Fibroblast of lung (primary cell): ENCODE measurements at regions not wholly inside any gene's neighbourhood (a gene's known extent, or its start where the extent isn't known, plus 50 kb on each side); places are given as distances from the start of the nearest gene placed in this dataset.

Experiments
- DNase-seq, 2 donors: peaks; one replicate each; pipeline versions ENCODE4 v3.0.0 to v3.0.0-alpha.2; 2010; ENCODE audit warnings: low read depth in 2 of 2
- H2AFZ ChIP-seq: 2 replicates; pipeline ENCODE4 v1.5.1; 2012; ENCODE audit warnings: low read length, control low read depth, inconsistent platforms
- H3K27ac ChIP-seq: 2 replicates; pipeline ENCODE4 v1.5.1; 2011; ENCODE audit warnings: low read length, control low read depth; ENCODE audit not compliant: insufficient read depth
- H3K27me3 ChIP-seq: 2 replicates; pipeline ENCODE4 v1.5.1; 2011; ENCODE audit warnings: mild to moderate bottlenecking, low read length; ENCODE audit not compliant: control insufficient read depth, insufficient read depth
- H3K36me3 ChIP-seq: 2 replicates; pipeline ENCODE4 v1.5.1; 2011; ENCODE audit warnings: low read length; ENCODE audit not compliant: control insufficient read depth, insufficient read depth
- H3K4me1 ChIP-seq: 2 replicates; pipeline ENCODE4 v1.5.1; 2011; ENCODE audit warnings: low read length; ENCODE audit not compliant: control insufficient read depth, insufficient read depth; ENCODE audit errors: extremely low read depth
- H3K4me2 ChIP-seq: 2 replicates; pipeline ENCODE4 v1.5.1; 2011; ENCODE audit warnings: low read length, control low read depth; ENCODE audit not compliant: insufficient read depth; ENCODE audit errors: extremely low read depth
- H3K4me3 ChIP-seq, 4 experiments: fragments of 200-600 bp in 1 of 4; sonication (generic) in 1 of 4; replicated peaks in 1 of 4; 2 replicates each; pipeline ENCODE4 v1.5.1; 2011 to 2016; ENCODE audit warnings: low read length in 4 of 4, low read depth in 3 of 4, mild to moderate bottlenecking in 3 of 4, control low read depth in 2 of 4, inconsistent platforms in 1 of 4, mixed read lengths in 1 of 4; ENCODE audit not compliant: insufficient read depth in 1 of 4; ENCODE audit errors: control extremely low read depth in 1 of 4
- H3K79me2 ChIP-seq: 2 replicates; pipeline ENCODE4 v1.5.1; 2012; ENCODE audit warnings: mild to moderate bottlenecking, low read length, inconsistent platforms; ENCODE audit not compliant: control insufficient read depth, insufficient read depth
- H3K9ac ChIP-seq: 2 replicates; pipeline ENCODE4 v1.5.1; 2011; ENCODE audit warnings: mild to moderate bottlenecking, low read length, control low read depth; ENCODE audit not compliant: insufficient read depth
- H3K9me3 ChIP-seq: 2 replicates; pipeline ENCODE4 v1.5.1; 2012; ENCODE audit warnings: low read depth, low read length; ENCODE audit not compliant: control insufficient read depth, insufficient read depth
- H4K20me1 ChIP-seq: 2 replicates; pipeline ENCODE4 v1.5.1; 2011; ENCODE audit warnings: low read length; ENCODE audit not compliant: control insufficient read depth, insufficient read depth; ENCODE audit errors: extremely low read depth
- CTCF ChIP-seq, 2 donors: IDR thresholded peaks in 1 of 2; conservative IDR thresholded peaks in 1 of 2; 1 replicate in 1 of 2; 2 replicates in 1 of 2; pipeline ENCODE4 v1.5.1; 2011 to 2012; ENCODE audit warnings: low read length in 2 of 2, control low read depth in 1 of 2, inconsistent platforms in 1 of 2, low read depth in 1 of 2, mild to moderate bottlenecking in 1 of 2
- EZH2 ChIP-seq: IDR thresholded peaks from 2 replicates; pipeline ENCODE4 v1.5.1; 2012; ENCODE audit warnings: low read length, control low read depth, mild to moderate bottlenecking; ENCODE audit errors: missing control alignments

GRCh38 chr2:237160271-237160919, 74.7 kb downstream of the COPS8 start:
- H3K27ac ChIP-seq = no peak overlapping the region
- H3K79me2 ChIP-seq = no peaks in the 10 kb centered on the region
- TF ChIP-seq EZH2 (no peak), CTCF (conservative IDR thresholded peaks at IDR 0.05 in 1 of 2, IDR thresholded peaks at IDR 0.05 in 1 of 2; ENCODE audit: low read depth in 1 of 2, low read length in 2 of 2) (no peak)
- H3K36me3 ChIP-seq = no peaks in the 10 kb centered on the region
- H3K9me3 ChIP-seq = no peaks in the 10 kb centered on the region
- no peak overlapping the region for H3K4me3 ChIP-seq
- no peak overlapping the region for H2AFZ ChIP-seq
- no peaks in the 10 kb centered on the region for H3K27me3 ChIP-seq
- no peaks in the 10 kb centered on the region for H4K20me1 ChIP-seq
- H3K9ac ChIP-seq = no peak overlapping the region
- H3K4me2 ChIP-seq = no peak overlapping the region
- DNase-seq = no peak
- peaks cover 26% of the 10 kb centered on the region for H3K4me1 ChIP-seq

GRCh38 chr2:237161189-237161588, 75.5 kb downstream of the COPS8 start:
- H2AFZ ChIP-seq = peak overlapping the region; percentile 45
- H3K79me2 ChIP-seq = no peaks in the 10 kb centered on the region
- DNase-seq = no peak
- no peak overlapping the region for H3K27ac ChIP-seq
- no peak overlapping the region for H3K4me2 ChIP-seq
- H3K27me3 ChIP-seq = no peaks in the 10 kb centered on the region
- H3K4me3 ChIP-seq = no peak overlapping the region
- peaks cover 18% of the 10 kb centered on the region for H3K4me1 ChIP-seq
- no peak overlapping the region for H3K9ac ChIP-seq
- H4K20me1 ChIP-seq = no peaks in the 10 kb centered on the region
- no peaks in the 10 kb centered on the region for H3K36me3 ChIP-seq
- H3K9me3 ChIP-seq = no peaks in the 10 kb centered on the region
- TF ChIP-seq CTCF (conservative IDR thresholded peaks at IDR 0.05 in 1 of 2, IDR thresholded peaks at IDR 0.05 in 1 of 2; ENCODE audit: low read depth in 1 of 2, low read length in 2 of 2) (no peak), EZH2 (no peak)

- peaks cover 2% of the 10 kb centered on the region for H3K4me1 ChIP-seq
- no peaks in the 10 kb centered on the region for H3K27me3 ChIP-seq
- no peak overlapping the region for H3K4me2 ChIP-seq
- no peaks in the 10 kb centered on the region for H3K36me3 ChIP-seq
- no peaks in the 10 kb centered on the region for H3K79me2 ChIP-seq
- no peak overlapping the region for H3K4me3 ChIP-seq
- no peaks in the 10 kb centered on the region for H3K9me3 ChIP-seq
- no peak for DNase-seq
- no peak overlapping the region for H3K9ac ChIP-seq
- no peaks in the 10 kb centered on the region for H4K20me1 ChIP-seq
- H3K27ac ChIP-seq = no peak overlapping the region
- H2AFZ ChIP-seq = no peak overlapping the region
- TF ChIP-seq CTCF (conservative IDR thresholded peaks at IDR 0.05 in 1 of 2, IDR thresholded peaks at IDR 0.05 in 1 of 2; ENCODE audit: low read depth in 1 of 2, low read length in 2 of 2) (no peak), EZH2 (no peak)
Measured at GRCh38 chr2:237162959-237163358, 77.3 kb downstream of the COPS8 start.
